Vagina (tissue), 2 donors: ENCODE measurements at regions not wholly inside any gene's neighbourhood (a gene's known extent, or its start where the extent isn't known, plus 50 kb on each side); places are given as distances from the start of the nearest gene placed in this dataset.

Source experiments
- CTCF ChIP-seq, 3 experiments: fragments of 450-650 bp in 2 of 3; fragments of 200-600 bp in 1 of 3; sonication (generic) in 1 of 3; IDR thresholded peaks; one replicate each; pipeline ENCODE4 v1.5.1; 2017 to 2019; ENCODE audit warnings: antibody characterized with exemption in 3 of 3, mild to moderate bottlenecking in 2 of 3, moderate library complexity in 2 of 3
- POLR2A ChIP-seq, 2 donors: fragments of 450-650 bp; IDR thresholded peaks; one replicate each; pipeline ENCODE4 v1.6.1; 2017; ENCODE audit warnings: antibody characterized with exemption in 2 of 2, mild to moderate bottlenecking in 2 of 2, moderate library complexity in 2 of 2
- POLR2AphosphoS5 ChIP-seq, 2 donors: sonication (generic); formaldehyde crosslinking; IDR thresholded peaks; one replicate each; pipeline ENCODE4 v1.9.0; 2017; ENCODE audit warnings: antibody characterized with exemption in 2 of 2, mild to moderate bottlenecking in 2 of 2, low read depth in 1 of 2; ENCODE audit not compliant: insufficient read depth in 1 of 2

GRCh38 chr5:58208674-58209073, 251.2 kb downstream of the PLK2 start:
- TF ChIP-seq CTCF (IDR thresholded peaks at IDR 0.05), result no peak
- no peak for TF ChIP-seq POLR2A (IDR thresholded peaks at IDR 0.05)
- TF ChIP-seq POLR2AphosphoS5 (IDR thresholded peaks at IDR 0.05; ENCODE audit: insufficient read depth in 1 of 2, low read depth in 1 of 2), result no peak
